Fibroblast of skin of left biceps (primary cell): ENCODE measurements at regions not wholly inside any gene's neighbourhood (a gene's known extent, or its start where the extent isn't known, plus 50 kb on each side); places are given as distances from the start of the nearest gene placed in this dataset.
"Not testable (repeated sequence)": the region's sequence is repeated elsewhere in the genome, so short reads cannot be mapped to it uniquely, and the experiment has no call there.

Experiments
- DNase-seq, 2 experiments: peaks; one replicate each; pipeline ENCODE4 v3.0.0-alpha.2; 2013; ENCODE audit warnings: low read depth in 2 of 2

GRCh38 chr20:1754306-1754705 lies 96.7 kb upstream of the SIRPG start:
- DNase-seq: no peak

GRCh38 chr20:1752045-1752444 lies 94.5 kb upstream of the SIRPG start:
- no peak for DNase-seq

GRCh38 chr20:1748777-1749176 lies 91.2 kb upstream of the SIRPG start:
- no peak for DNase-seq

- DNase-seq: no peak
Measured at GRCh38 chr20:1747953-1748577, 90.5 kb upstream of the SIRPG start.

GRCh38 chr20:1742049-1742434 lies 84.5 kb upstream of the SIRPG start:
- DNase-seq: not testable (repeated sequence)

- no peak for DNase-seq
Measured at GRCh38 chr20:1741309-1742048, 83.9 kb upstream of the SIRPG start.

- DNase-seq: no peak
Measured at GRCh38 chr20:1737134-1737533, 79.6 kb upstream of the SIRPG start.

GRCh38 chr20:1735417-1736089 lies 78.0 kb upstream of the SIRPG start:
- DNase-seq: no peak

- no peak for DNase-seq
Measured at GRCh38 chr20:1734269-1734858, 76.8 kb upstream of the SIRPG start.

- DNase-seq: not testable (repeated sequence)
Measured at GRCh38 chr20:1731828-1732375, 74.3 kb upstream of the SIRPG start.

- not testable (repeated sequence) for DNase-seq
Measured at GRCh38 chr20:1730981-1731711, 73.6 kb upstream of the SIRPG start.

GRCh38 chr20:1727303-1727702 lies 69.7 kb upstream of the SIRPG start:
- not testable (repeated sequence) for DNase-seq

GRCh38 chr20:1724901-1725300 lies 67.3 kb upstream of the SIRPG start:
- DNase-seq: no peak

GRCh38 chr20:1722513-1723050 lies 65.0 kb upstream of the SIRPG start:
- no peak for DNase-seq

- DNase-seq: no peak
Measured at GRCh38 chr20:1721687-1722512, 64.3 kb upstream of the SIRPG start.

GRCh38 chr20:1720845-1721475 lies 63.4 kb upstream of the SIRPG start:
- DNase-seq: no peak

- no peak for DNase-seq
Measured at GRCh38 chr20:1720226-1720625, 62.6 kb upstream of the SIRPG start.

GRCh38 chr20:1718604-1719384 lies 61.2 kb upstream of the SIRPG start:
- peak; percentile 55 to 58 for DNase-seq
